HG02981 (cell line): ENCODE measurements at regions not wholly inside any gene's neighbourhood (a gene's known extent, or its start where the extent isn't known, plus 50 kb on each side); places are given as distances from the start of the nearest gene placed in this dataset.
"Not testable (repeated sequence)": the region's sequence is repeated elsewhere in the genome, so short reads cannot be mapped to it uniquely, and the experiment has no call there.

Experiments
- ATAC-seq: cut with Tn5 transposase; IDR thresholded peaks from one replicate; pipeline ENCODE4 v1.9.1; 2021; ENCODE audit warnings: mild to moderate bottlenecking, moderate library complexity; ENCODE audit not compliant: unreplicated experiment

DNA sequence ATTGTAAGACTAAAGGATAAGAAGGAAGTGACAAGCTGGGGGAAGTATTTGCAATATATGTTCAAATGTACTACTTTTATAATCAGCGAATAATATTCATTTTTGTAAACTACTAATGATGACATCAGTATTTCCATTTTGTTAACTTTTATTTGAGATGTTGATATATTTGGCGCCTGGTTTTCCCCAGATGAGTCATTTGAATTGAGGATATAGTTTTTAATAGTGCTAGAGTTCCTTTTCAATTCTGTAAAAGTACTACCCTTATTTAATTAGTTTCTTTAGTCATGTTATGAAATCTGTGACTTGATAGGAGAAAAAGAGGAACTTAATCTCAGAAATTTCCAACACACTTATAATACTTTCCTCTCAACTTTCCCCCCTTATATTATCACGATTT, 495.3 kb downstream of the IRS1 start:
- ATAC-seq = no peak

DNA sequence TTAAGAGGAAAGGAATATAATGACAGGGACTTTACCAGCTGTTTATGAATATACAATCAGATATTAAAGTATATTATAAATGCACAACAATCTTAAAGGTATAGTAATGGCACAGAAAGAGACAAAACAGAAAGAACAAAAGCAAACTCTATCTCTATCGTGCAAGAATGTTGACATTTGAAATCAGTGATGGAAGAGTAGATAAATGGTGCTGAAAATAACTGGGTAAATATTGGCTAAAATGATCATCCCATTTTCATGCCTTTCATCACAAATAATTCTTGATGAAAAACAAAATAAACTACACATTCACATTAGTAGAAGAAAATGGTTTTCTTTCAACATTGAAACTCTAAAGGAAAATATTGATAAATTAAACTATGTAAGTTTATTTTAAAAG, 495.9 kb downstream of the IRS1 start:
- no peak for ATAC-seq

DNA sequence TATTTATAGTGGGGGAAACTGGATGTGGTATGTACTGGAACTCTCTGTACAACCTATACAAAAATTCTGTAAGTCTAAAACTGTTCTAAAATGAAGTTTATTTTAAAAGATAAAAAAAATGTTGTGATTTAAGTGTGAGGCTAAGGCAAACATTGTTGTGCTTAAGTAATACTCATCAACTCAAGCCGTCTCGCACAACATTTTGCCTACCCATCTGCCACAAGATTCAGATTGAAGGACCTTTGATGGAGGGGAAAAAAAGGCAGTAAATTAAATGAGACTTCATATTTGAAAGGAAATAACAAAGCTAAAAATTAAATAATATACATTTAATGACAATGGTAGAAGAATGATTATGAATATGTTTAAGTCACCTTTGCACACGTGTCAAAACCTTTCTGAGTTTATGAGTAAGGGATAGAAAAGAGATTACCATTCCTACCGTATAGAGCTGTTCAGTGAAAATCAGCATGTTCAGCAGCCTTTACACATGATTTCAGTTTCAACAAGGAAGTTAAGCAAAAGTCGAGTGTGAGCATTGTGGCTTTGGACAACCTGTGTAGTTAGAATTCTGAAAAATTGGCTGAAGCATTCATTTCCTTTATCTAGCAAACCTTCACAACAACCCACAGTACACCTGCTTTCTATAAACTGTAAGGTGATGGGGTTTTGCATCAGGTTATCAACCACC, 499.3 kb downstream of the IRS1 start:
- ATAC-seq = no peak

DNA sequence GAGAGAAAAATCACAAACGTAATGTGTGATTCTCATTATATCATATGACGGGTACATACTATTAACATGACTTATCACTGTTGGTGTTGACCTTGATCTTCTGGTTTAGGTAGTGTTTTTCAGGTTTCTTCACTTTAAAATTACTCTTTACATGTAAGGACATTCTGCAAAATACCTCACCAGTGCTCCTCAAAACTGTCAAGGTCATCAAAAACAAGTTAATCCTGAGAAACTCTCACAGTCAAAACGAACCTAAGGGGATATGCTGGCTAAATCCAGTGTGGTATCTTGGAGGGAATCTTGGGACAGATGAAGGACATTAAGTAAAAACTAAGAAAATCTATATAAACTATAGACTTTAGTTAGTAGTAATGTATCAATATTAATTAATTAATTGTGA, 499.8 kb downstream of the IRS1 start:
- ATAC-seq = no peak

DNA sequence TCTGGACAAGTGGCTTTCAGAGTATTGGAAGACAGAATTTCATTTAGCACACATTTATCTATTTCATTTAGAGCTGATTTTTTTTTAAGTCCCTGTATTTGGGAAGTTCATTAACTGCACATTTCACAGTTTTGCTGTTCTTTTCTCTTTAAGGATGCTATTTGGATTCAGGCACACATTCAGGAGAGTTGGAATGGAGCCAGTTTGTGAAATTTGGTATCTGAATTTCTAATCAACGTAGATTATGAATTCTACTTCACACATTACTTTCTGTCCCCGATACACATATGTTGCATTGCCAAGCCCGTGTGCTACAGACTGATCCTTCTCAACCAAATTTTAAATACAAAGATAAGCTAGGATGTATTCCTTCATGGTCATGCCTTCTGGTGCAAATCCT, 503.9 kb downstream of the IRS1 start:
- ATAC-seq = no peak

DNA sequence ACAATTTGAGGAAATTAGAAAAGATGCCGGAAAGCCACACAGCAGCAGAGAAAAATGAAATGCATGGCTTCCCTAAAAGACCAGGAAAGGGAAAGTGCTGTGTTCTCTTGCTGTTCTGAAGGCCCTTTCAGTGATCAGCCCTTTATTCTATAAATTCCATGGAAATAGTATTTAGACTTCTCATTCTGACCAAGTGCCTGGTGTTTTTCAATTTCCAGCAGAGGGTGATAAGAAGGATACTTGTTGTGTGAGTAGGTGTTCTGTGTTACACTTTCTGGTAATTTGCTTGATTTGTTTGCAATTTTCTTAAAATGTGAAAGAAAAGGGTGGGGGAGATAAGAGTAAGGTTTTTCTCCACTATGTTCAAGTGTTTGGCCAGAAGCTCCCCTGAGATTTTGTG, 504.5 kb downstream of the IRS1 start:
- ATAC-seq = no peak

DNA sequence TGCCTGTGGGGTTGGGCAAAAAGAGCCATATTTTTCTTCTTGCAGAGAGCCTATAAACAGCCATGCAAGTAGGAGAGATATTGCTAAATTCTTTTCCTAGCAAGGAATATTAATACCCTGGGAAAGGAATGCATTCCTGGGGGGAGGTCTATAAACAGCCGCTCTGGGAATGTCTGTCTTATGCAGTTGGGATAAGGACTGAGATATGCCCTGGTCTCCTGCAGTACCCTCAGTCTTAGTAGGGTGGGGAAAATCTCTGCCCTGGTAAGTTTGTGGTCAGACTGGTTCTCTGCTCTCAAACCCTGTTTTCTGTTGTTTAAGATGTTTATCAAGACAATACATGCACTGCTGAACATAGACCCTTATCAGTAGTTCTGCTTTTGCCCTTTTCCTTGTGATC, 508.3 kb downstream of the IRS1 start:
- not testable (repeated sequence) for ATAC-seq

DNA sequence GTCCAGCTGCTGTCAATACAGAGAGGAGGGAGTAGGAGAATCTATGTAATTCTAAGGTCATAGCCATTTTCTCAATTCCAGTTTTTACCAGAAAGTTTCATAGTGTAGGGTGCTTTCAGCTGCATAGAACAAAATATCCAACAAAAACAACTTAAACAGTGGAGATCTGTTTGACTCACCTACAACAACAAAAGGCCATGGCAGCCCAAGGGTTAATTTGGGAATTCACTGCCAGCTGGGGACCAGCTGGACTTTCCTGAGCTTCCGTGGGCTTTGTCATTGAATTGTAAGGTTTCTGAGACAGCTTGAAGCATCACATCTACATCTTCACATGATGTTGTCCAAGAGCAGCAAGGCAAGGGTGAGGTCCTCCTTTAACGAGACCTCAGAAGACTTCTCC, 512.7 kb downstream of the IRS1 start:
- no peak for ATAC-seq

DNA sequence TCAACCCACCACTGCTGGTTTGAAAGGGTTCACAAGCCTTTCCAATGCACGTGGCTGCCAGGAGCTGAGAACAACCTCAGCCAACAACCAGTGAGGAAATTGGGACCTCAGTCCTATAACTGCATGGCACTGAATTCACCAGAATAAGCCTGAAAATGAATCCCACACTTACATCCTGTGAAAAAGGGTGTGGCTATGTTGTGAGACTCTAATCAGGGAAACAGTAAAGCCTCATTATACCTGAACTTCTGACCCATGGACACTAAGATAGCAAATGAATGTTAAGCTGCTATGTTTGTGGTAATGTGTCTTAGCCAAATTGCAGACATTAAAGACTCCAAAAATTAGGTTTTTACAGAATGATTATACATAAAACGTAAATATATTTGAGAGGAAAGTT, 515.8 kb downstream of the IRS1 start:
- ATAC-seq = no peak

DNA sequence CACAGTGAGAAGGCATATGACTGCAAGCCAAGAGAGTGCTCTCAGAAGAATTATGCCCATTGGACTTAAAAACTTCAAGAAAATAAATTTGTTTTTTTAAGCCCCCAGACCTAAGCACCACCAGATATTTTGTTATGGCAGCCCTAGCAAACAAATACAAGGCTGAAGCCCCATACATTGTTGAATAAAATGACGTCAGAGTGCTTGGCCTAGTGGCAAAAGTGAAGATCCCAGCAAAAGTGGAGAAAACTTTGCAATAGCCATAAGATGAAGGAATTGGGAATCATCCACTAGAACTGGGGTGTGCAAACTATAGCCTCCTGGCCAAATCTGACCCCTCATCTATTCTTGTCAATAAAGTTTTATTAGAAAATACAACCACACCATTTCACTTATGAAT, 517.5 kb downstream of the IRS1 start:
- no peak for ATAC-seq

DNA sequence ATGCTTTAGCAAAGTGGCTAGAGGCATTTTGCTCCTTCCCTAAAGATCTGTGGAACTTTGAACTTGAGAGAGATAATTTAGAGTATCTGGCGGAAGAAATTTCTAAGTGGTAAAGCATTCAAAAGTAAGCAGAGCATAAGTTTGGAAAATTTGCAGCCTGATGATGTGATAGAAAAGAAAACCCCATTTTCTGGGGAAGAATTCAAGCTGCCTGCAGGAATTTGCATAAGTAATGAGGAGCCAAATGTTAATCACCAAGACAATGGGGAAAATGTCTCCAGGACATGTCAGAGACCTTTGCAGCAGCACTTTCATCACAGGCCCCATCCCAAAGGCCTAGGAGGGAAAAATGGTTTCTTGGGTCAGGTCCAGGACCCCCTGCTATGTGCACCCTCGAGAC, 519.5 kb downstream of the IRS1 start:
- not testable (repeated sequence) for ATAC-seq

DNA sequence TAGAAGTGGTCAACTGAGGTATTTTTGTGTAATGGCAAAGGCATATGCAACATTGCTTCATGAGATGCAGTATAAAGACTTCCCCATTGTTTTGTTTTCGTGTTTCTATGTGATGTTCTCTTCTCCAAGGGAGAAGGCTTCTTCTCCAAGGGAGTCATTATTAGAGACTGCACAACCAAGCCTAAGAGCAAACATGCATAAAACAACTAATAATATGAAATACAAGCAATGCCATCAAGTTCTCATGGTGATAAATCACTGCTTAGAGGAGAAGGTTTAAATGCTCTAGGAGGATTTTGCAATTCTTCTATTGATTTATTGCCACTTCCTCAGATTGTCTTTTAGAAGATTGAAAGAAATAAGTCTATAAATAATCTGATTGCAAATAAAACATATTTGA, 524.4 kb downstream of the IRS1 start:
- ATAC-seq = no peak

DNA sequence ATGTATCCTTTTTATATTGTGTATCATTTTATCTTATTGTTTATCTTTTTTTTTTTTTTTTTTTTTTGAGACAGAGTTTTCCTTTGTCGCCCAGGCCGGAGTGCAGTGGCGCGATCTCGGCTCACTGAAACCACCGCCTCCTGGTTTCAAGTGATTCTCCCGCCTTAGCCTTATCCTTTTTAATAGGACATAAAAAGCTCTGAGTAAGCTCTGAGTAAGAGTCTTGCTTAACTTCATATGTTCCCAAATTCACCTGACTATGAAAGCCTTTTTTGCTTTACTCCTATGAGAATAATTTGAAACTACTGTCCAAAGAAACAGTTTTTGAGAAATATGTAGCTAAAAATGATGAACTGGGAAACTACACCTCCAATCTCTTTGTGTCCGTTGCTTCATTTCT, 525.5 kb downstream of the IRS1 start:
- ATAC-seq = no peak

DNA sequence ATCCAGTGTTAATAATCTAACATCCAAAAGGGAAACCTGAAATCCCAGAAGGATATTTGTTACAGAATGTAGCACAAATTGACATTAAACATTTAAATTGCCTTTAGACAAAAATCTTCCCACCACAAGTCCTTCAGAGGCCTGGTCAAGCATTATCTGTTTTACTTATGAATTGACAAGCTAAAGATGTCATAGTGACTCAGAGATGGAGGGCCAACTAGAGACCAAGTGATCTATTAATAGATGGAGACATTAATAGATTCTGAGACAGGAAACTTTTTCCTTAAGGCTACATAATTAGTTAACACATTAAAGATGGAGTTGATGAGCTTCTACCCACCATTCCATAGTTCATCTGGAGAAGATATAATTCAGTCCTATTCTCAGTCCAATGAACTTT, 526.2 kb downstream of the IRS1 start:
- no peak for ATAC-seq

DNA sequence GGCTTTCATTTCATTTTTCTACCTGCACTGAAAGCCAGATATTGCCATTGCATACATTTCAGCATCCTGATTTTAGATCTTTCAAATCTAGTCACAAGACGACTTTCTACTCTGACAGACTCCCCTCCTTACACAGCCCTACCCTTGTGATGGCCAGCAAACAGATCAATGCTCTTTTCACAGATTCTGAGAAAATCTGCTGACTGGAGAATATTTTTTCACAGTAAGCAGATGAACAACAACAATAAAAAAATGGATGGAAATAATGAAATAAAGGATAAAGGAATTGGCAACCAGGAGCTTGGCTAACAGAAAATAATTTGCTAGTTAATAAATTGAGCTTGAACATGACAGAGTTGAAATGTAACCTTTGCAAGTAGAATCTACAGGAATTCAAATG, 527.2 kb downstream of the IRS1 start:
- no peak for ATAC-seq

DNA sequence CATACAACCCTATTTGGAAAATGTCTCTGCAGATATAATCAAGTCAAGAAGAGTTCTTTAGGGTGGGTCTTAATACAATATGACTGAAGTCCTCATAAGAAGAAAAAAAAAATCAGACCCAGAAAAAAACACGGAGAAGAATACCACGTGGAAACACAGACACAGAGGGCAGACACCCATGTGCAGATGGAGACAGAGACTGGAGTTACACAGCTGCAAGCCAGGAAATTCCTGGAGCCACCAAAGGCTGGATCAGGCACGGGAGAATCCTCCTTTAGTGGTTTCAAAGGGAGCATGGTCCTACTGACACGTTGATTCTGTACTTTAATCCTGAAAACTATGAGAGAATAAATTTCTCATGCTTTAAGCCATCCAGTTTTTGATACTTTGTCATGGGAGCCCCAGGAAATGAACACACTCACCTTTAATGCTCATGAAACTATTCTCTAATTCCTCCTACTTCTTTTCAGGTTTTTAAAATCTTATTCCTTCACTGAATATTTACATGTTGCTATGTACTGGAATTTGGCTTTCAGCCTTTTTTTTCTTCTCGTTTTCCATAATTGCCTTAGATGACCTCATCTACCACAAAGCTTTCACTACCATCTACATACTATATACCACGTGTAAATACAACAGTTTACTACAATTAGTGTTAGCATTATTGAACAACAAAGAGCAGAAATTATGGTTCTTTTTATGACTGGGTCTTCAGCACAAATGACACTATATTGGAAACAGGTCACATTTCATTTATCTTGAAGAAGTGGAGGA, 529.1 kb downstream of the IRS1 start:
- no peak for ATAC-seq

DNA sequence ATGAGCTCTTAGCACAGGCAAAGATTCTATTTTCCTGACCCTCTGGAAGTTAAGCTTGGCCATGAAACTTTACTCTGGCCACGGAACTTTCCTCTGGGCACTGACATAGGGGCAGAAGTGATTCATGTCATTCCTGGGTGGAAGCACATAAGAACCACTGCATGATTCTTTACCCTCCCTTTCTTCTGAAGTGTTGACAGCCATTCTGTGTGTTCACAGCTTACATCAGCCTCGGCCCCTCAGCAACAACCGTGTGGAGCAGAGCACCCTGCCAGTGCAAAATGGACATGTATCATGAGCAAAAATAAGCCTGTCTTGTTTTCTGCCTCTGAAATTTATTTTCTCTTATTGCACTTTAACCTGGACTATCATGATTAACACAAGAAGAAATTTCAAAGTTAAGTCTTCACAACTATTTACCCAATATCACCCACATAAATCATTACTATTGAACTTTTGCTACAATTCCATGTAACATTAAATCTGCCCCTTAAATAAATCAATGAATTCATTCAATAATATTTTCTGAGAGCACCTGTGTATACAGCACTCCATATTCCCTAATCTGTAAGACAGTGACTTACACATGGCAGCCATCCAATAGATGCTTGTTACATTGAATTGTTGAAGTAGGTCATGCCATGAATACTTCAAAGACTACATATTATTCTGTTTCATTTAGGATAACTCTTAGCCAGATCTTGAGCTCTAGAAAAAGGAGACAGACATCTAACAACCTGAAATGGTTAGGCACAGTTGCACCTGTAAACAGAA, 531.9 kb downstream of the IRS1 start:
- ATAC-seq = no peak

DNA sequence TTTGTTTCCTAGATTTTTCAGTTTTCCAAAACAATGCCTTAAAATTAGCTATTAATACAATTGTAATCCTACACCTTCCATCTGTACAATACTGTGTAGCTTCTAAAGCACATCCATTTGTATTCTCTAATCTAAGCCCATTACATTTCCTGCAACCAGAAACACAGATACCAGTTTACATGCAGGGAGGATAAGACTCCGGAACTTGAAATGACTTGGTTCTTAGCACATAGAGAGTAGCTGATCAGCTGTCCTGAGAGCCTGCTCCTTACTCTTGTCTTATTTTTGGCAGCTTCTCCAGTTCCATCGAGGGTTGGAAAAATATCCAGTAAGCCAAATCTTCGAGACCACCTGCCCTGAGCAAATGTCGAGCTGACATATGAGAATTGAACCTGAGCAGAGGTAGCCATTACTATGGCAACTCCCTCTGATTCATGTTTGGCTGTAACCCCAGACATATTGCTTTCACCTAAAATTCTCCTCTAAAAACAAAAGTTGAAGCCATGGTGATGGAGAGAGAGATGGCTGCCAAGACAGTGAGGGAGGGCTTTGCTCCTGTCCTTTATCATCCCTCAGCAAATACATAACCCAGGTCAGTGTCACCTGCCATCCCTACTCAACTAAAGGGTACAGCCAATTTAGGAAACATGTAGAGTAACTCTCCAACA, 542.8 kb downstream of the IRS1 start:
- no peak for ATAC-seq

DNA sequence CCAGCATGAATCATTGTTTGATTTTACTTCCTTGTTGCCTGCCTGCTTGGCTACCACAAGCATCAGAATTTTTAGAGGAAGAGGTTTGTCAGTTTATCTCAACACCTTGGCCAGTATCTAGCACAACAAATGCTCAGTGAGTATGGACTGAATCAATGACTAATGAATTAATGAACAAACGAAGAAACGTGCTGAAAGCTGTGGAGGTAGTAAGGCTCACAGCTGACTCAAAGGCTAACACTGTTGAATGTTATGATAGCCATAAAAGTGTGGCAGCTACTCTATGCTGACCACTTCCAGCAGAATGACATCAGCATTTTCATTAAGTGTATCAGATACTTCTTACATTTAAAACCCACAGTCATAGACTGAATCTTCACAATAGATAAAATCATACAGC, 543.4 kb downstream of the IRS1 start:
- ATAC-seq = no peak

DNA sequence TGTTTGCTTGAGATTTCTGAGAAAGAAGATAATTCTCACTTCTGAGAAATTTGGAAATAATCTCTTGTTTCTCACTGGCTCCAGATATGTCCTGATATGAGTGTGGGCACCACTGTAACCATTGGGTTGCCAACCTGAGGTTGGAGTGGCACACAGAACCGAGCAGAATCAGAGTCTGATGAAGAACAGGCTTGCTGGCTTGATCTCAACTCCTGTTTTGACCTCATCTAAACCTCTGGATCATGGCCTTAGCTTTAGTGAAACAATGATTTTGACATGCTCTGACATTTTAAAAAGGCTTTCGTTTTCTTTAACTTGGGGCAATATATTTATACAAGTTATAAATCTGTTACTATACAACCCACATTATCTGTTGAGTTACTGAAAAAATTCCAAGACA, 548.0 kb downstream of the IRS1 start:
- ATAC-seq = no peak
